ENCODE measurements at regions not wholly inside any gene's neighbourhood (a gene's known extent, or its start where the extent isn't known, plus 50 kb on each side); places are given as distances from the start of the nearest gene placed in this dataset.

- H3K4me2 ChIP-seq (ENCODE audit: low read length): no peak overlapping the region
- H3K36me3 ChIP-seq (ENCODE audit: insufficient read depth, low read length): no peaks in the 10 kb centered on the region
- H3K9me2 ChIP-seq (ENCODE audit: insufficient read depth, low read length): no peaks in the 10 kb centered on the region
- H3K27me3 ChIP-seq (ENCODE audit: insufficient read depth, low read depth, low read length): no peaks in the 10 kb centered on the region
- no peaks in the 10 kb centered on the region for H3K9me3 ChIP-seq (ENCODE audit: low read length)
- no peak overlapping the region for H3K27ac ChIP-seq (ENCODE audit: low read length)
- H3K4me3 ChIP-seq (ENCODE audit: low read length): no peak overlapping the region
- TF ChIP-seq POLR2AphosphoS5 (IDR thresholded peaks at IDR 0.05): no peak
- no peak for TF ChIP-seq RAD21 (conservative IDR thresholded peaks at IDR 0.05)
- TF ChIP-seq MXI1 (conservative IDR thresholded peaks at IDR 0.05; ENCODE audit: poor library complexity, severe bottlenecking): no peak
- no peak for TF ChIP-seq SMC3 (conservative IDR thresholded peaks at IDR 0.05; ENCODE audit: poor library complexity)
- no peak for TF ChIP-seq EZH2 (IDR thresholded peaks at IDR 0.05; ENCODE audit: borderline replicate concordance, insufficient read depth, low read length, poor library complexity, severe bottlenecking)
- no peak for TF ChIP-seq TAF1 (IDR thresholded peaks at IDR 0.05; ENCODE audit: low read depth)
- TF ChIP-seq EP300 (conservative IDR thresholded peaks at IDR 0.05; ENCODE audit: poor library complexity, severe bottlenecking): no peak
- no peak for TF ChIP-seq REST (IDR thresholded peaks at IDR 0.05; ENCODE audit: borderline replicate concordance)
- TF ChIP-seq, protein P1, sequence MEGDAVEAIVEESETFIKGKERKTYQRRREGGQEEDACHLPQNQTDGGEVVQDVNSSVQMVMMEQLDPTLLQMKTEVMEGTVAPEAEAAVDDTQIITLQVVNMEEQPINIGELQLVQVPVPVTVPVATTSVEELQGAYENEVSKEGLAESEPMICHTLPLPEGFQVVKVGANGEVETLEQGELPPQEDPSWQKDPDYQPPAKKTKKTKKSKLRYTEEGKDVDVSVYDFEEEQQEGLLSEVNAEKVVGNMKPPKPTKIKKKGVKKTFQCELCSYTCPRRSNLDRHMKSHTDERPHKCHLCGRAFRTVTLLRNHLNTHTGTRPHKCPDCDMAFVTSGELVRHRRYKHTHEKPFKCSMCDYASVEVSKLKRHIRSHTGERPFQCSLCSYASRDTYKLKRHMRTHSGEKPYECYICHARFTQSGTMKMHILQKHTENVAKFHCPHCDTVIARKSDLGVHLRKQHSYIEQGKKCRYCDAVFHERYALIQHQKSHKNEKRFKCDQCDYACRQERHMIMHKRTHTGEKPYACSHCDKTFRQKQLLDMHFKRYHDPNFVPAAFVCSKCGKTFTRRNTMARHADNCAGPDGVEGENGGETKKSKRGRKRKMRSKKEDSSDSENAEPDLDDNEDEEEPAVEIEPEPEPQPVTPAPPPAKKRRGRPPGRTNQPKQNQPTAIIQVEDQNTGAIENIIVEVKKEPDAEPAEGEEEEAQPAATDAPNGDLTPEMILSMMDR (IDR thresholded peaks at IDR 0.05; ENCODE audit: poor library complexity, severe bottlenecking): no peak
- no peak overlapping the region for H3K9ac ChIP-seq (ENCODE audit: low read length)
- no peaks in the 10 kb centered on the region for H3K79me2 ChIP-seq (replicated peaks; ENCODE audit: insufficient read depth, low read length)
- H2AFZ ChIP-seq (ENCODE audit: low read depth, low read length): no peak overlapping the region
- no peaks in the 10 kb centered on the region for H3F3A ChIP-seq (ENCODE audit: insufficient read depth, low read length, poor library complexity, severe bottlenecking)
- H4K20me1 ChIP-seq (ENCODE audit: insufficient read depth): no peaks in the 10 kb centered on the region
Measured at GRCh38 chr10:52563360-52563759, 209.2 kb downstream of the MBL2 start.

DNA sequence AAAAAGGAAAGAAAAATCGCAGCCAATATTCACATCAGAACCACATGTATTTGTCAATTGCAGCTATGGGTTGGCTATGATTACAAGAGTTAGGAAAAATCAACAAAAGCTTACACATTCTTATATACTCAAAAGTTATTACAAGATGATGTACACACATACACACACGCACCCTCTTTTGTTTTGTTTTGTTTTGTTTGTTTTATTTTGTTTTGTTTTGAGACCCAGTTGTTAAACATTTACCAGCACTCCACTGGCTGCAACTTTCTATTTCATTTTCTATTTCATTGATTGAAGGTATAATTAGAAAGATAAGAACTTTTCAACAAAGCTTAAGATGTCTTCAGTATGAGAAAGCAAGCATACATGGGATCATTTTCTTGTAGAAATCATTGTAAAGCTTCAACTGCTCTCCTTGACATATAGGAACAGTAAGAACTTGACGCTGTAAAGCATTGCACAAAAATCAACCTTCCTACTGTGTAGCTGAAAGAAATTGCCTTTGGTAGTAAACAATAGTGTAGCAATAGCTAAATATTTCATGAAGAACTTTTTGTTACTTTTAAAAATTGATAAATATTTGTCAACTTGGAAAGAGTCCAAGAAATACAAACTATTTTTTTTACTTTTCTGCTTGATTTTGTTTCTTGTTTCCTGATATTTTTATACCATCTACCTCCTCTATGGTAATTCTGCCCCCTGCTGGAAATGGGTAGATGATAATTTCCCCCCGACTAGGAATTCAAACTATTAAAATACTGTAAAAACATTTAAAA lies 205.9 kb downstream of the MBL2 start:
- H3F3A ChIP-seq (ENCODE audit: insufficient read depth, low read length, poor library complexity, severe bottlenecking): no peaks in the 10 kb centered on the region
- no peaks in the 10 kb centered on the region for H4K20me1 ChIP-seq (ENCODE audit: insufficient read depth)
- no peaks in the 10 kb centered on the region for H3K79me2 ChIP-seq (replicated peaks; ENCODE audit: insufficient read depth, low read length)
- TF ChIP-seq, protein P1 (IDR thresholded peaks at IDR 0.05; ENCODE audit: poor library complexity, severe bottlenecking): no peak
- TF ChIP-seq TAF1 (IDR thresholded peaks at IDR 0.05; ENCODE audit: low read depth) (no peak), POLR2AphosphoS5 (IDR thresholded peaks at IDR 0.05) (no peak)
- no peaks in the 10 kb centered on the region for H3K27me3 ChIP-seq (ENCODE audit: insufficient read depth, low read depth, low read length)
- no peak overlapping the region for H3K9ac ChIP-seq (ENCODE audit: low read length)
- H3K9me3 ChIP-seq (ENCODE audit: low read length): no peaks in the 10 kb centered on the region
- H3K4me2 ChIP-seq (ENCODE audit: low read length): no peak overlapping the region
- no peaks in the 10 kb centered on the region for H3K9me2 ChIP-seq (ENCODE audit: insufficient read depth, low read length)
- H3K27ac ChIP-seq (ENCODE audit: low read length): no peak overlapping the region
- H2AFZ ChIP-seq (ENCODE audit: low read depth, low read length): no peak overlapping the region
- H3K4me3 ChIP-seq (ENCODE audit: low read length): no peak overlapping the region
- H3K36me3 ChIP-seq (ENCODE audit: insufficient read depth, low read length): no peaks in the 10 kb centered on the region

Measured in neural cell (in vitro differentiated cells).